ENCODE measurements at regions not wholly inside any gene's neighbourhood (a gene's known extent, or its start where the extent isn't known, plus 50 kb on each side); places are given as distances from the start of the nearest gene placed in this dataset.

- H3K4me2 ChIP-seq (ENCODE audit: low read length): no peak overlapping the region
- H3K79me2 ChIP-seq (replicated peaks; ENCODE audit: insufficient read depth, low read length): no peaks in the 10 kb centered on the region
Observed at GRCh38 chr12:41684997-41685396, 459.7 kb downstream of the GXYLT1 start.

GRCh38 chr12:41683513-41684240 is 461.0 kb downstream of the GXYLT1 start:
- no peak overlapping the region for H3K27ac ChIP-seq (ENCODE audit: low read length)
- no peak overlapping the region for H3K9ac ChIP-seq (ENCODE audit: low read length)
- no peaks in the 10 kb centered on the region for H3K9me2 ChIP-seq (ENCODE audit: insufficient read depth, low read length)
- no peaks in the 10 kb centered on the region for H3F3A ChIP-seq (ENCODE audit: insufficient read depth, low read length, poor library complexity, severe bottlenecking)
- H4K20me1 ChIP-seq (ENCODE audit: insufficient read depth): no peaks in the 10 kb centered on the region
- H3K27me3 ChIP-seq (ENCODE audit: insufficient read depth, low read depth, low read length): no peaks in the 10 kb centered on the region
- no peaks in the 10 kb centered on the region for H3K9me3 ChIP-seq (ENCODE audit: low read length)
- H3K79me2 ChIP-seq (replicated peaks; ENCODE audit: insufficient read depth, low read length): no peaks in the 10 kb centered on the region
- no peak overlapping the region for H3K4me3 ChIP-seq (ENCODE audit: low read length)
- no peak overlapping the region for H3K4me2 ChIP-seq (ENCODE audit: low read length)
- TF ChIP-seq POLR2AphosphoS5 (IDR thresholded peaks at IDR 0.05) (no peak), MXI1 (conservative IDR thresholded peaks at IDR 0.05; ENCODE audit: poor library complexity, severe bottlenecking) (no peak), SMC3 (conservative IDR thresholded peaks at IDR 0.05; ENCODE audit: poor library complexity) (no peak), TAF1 (IDR thresholded peaks at IDR 0.05; ENCODE audit: low read depth) (no peak), REST (IDR thresholded peaks at IDR 0.05; ENCODE audit: borderline replicate concordance) (no peak), EZH2 (IDR thresholded peaks at IDR 0.05; ENCODE audit: borderline replicate concordance, insufficient read depth, low read length, poor library complexity, severe bottlenecking) (no peak), EP300 (conservative IDR thresholded peaks at IDR 0.05; ENCODE audit: poor library complexity, severe bottlenecking) (no peak), RAD21 (conservative IDR thresholded peaks at IDR 0.05) (no peak)
- H3K36me3 ChIP-seq (ENCODE audit: insufficient read depth, low read length): no peaks in the 10 kb centered on the region
- H2AFZ ChIP-seq (ENCODE audit: low read depth, low read length): no peak overlapping the region

More at GRCh38 chr12:41684997-41685396, 459.7 kb downstream of the GXYLT1 start:
- no peaks in the 10 kb centered on the region for H4K20me1 ChIP-seq (ENCODE audit: insufficient read depth)
- no peaks in the 10 kb centered on the region for H3K27me3 ChIP-seq (ENCODE audit: insufficient read depth, low read depth, low read length)
- no peak overlapping the region for H3K4me3 ChIP-seq (ENCODE audit: low read length)
- H3K9me2 ChIP-seq (ENCODE audit: insufficient read depth, low read length): no peaks in the 10 kb centered on the region
- H3K36me3 ChIP-seq (ENCODE audit: insufficient read depth, low read length): no peaks in the 10 kb centered on the region
- H3K9ac ChIP-seq (ENCODE audit: low read length): no peak overlapping the region
- H3F3A ChIP-seq (ENCODE audit: insufficient read depth, low read length, poor library complexity, severe bottlenecking): no peaks in the 10 kb centered on the region
- no peaks in the 10 kb centered on the region for H3K9me3 ChIP-seq (ENCODE audit: low read length)
- no peak for TF ChIP-seq EP300 (conservative IDR thresholded peaks at IDR 0.05; ENCODE audit: poor library complexity, severe bottlenecking)
- no peak for TF ChIP-seq RAD21 (conservative IDR thresholded peaks at IDR 0.05)
- no peak for TF ChIP-seq MXI1 (conservative IDR thresholded peaks at IDR 0.05; ENCODE audit: poor library complexity, severe bottlenecking)
- no peak for TF ChIP-seq SMC3 (conservative IDR thresholded peaks at IDR 0.05; ENCODE audit: poor library complexity)
- no peak for TF ChIP-seq CTCF (IDR thresholded peaks at IDR 0.05; ENCODE audit: poor library complexity, severe bottlenecking)
- TF ChIP-seq REST (IDR thresholded peaks at IDR 0.05; ENCODE audit: borderline replicate concordance): no peak
- TF ChIP-seq EZH2 (IDR thresholded peaks at IDR 0.05; ENCODE audit: borderline replicate concordance, insufficient read depth, low read length, poor library complexity, severe bottlenecking): no peak
- TF ChIP-seq TAF1 (IDR thresholded peaks at IDR 0.05; ENCODE audit: low read depth): no peak
- TF ChIP-seq POLR2AphosphoS5 (IDR thresholded peaks at IDR 0.05): no peak
- H2AFZ ChIP-seq (ENCODE audit: low read depth, low read length): no peak overlapping the region
- H3K27ac ChIP-seq (ENCODE audit: low read length): no peak overlapping the region

All from neural cell (in vitro differentiated cells).